Hepatocyte (in vitro differentiated cells): ENCODE measurements at regions not wholly inside any gene's neighbourhood (a gene's known extent, or its start where the extent isn't known, plus 50 kb on each side); places are given as distances from the start of the nearest gene placed in this dataset.

Experiments
- DNase-seq: peaks from one replicate; pipeline ENCODE4 v3.0.0-alpha.2; 2016; ENCODE audit warnings: low spot score
- H2AFZ ChIP-seq: fragments of 200-600 bp; sonication (generic); 2 replicates; pipeline ENCODE4 v1.6.0; 2016; ENCODE audit warnings: antibody characterized with exemption, mild to moderate bottlenecking
- H3K27ac ChIP-seq: fragments of 200-600 bp; sonication (generic); 2 replicates; pipeline ENCODE4 v1.5.1; 2016; ENCODE audit warnings: mild to moderate bottlenecking
- H3K27me3 ChIP-seq: fragments of 200-600 bp; sonication (generic); 2 replicates; pipeline ENCODE4 v1.6.1; 2016
- H3K36me3 ChIP-seq: fragments of 200-600 bp; sonication (generic); replicated peaks from 2 replicates; pipeline ENCODE4 v1.5.1; 2016; ENCODE audit warnings: low read depth; ENCODE audit not compliant: insufficient read depth
- H3K4me1 ChIP-seq: fragments of 200-600 bp; sonication (generic); 2 replicates; pipeline ENCODE4 v1.5.1; 2016; ENCODE audit warnings: mild to moderate bottlenecking, moderate library complexity; ENCODE audit not compliant: insufficient read depth
- H3K4me2 ChIP-seq: fragments of 200-600 bp; sonication (generic); 2 replicates; pipeline ENCODE4 v1.6.0; 2016
- H3K4me3 ChIP-seq: fragments of 200-600 bp; sonication (generic); 2 replicates; pipeline ENCODE4 v1.5.1; 2016; ENCODE audit warnings: mild to moderate bottlenecking
- H3K79me2 ChIP-seq: fragments of 200-600 bp; sonication (generic); 2 replicates; pipeline ENCODE4 v1.6.0; 2017; ENCODE audit warnings: mild to moderate bottlenecking
- H3K9me2 ChIP-seq: fragments of 200-600 bp; sonication (generic); replicated peaks from 2 replicates; pipeline ENCODE4 v1.6.0; 2017; ENCODE audit warnings: mild to moderate bottlenecking; ENCODE audit not compliant: insufficient read depth
- H3K9me3 ChIP-seq: fragments of 200-600 bp; sonication (generic); 2 replicates; pipeline ENCODE4 v1.5.1; 2016; ENCODE audit warnings: low read depth, mild to moderate bottlenecking
- H4K20me1 ChIP-seq: fragments of 200-600 bp; sonication (generic); 2 replicates; pipeline ENCODE4 v1.6.0; 2016; ENCODE audit warnings: mild to moderate bottlenecking; ENCODE audit not compliant: insufficient read depth, poor library complexity, severe bottlenecking
- CTCF ChIP-seq: fragments of 200-600 bp; sonication (generic); IDR thresholded peaks from 2 replicates; pipeline ENCODE4 v1.5.1; 2016; ENCODE audit warnings: antibody characterized with exemption, mild to moderate bottlenecking; ENCODE audit not compliant: poor library complexity
- EZH2 ChIP-seq: fragments of 200-600 bp; sonication (generic); IDR thresholded peaks from 2 replicates; pipeline ENCODE4 v1.6.1; 2016; ENCODE audit warnings: antibody characterized with exemption, mild to moderate bottlenecking, borderline replicate concordance
- EZH2phosphoT487 ChIP-seq: fragments of 200-600 bp; sonication (generic); IDR thresholded peaks from one replicate; pipeline ENCODE4 v1.6.1; 2018; ENCODE audit warnings: antibody characterized with exemption, mild to moderate bottlenecking, low read depth, moderate library complexity; ENCODE audit not compliant: unreplicated experiment, severe bottlenecking
- WGBS: methylation state at CpG from one replicate; pipeline ENCODE4 v1.1.6; 2016; ENCODE audit warnings: low lambda C conversion rate; ENCODE audit errors: missing lambda C conversion rate; 5-methylcytosine and 5-hydroxymethylcytosine counted together

GRCh38 chr14:71395636-71396035, 488.4 kb downstream of the PCNX1 start:
- Histone ChIP-seq H3K4me1 (no peaks in the 10 kb centered on the region), H3K4me3 (no peak overlapping the region), H3K79me2 (peaks cover 87% of the 10 kb centered on the region), H2AFZ (no peak overlapping the region), H3K9me2 (no peaks in the 10 kb centered on the region), H4K20me1 (no peaks in the 10 kb centered on the region), H3K9me3 (no peaks in the 10 kb centered on the region), H3K27ac (no peak overlapping the region), H3K27me3 (no peaks in the 10 kb centered on the region), H3K36me3 (no peaks in the 10 kb centered on the region), H3K4me2 (no peak overlapping the region)
- no peak for TF ChIP-seq CTCF
- TF ChIP-seq EZH2 = no peak
- TF ChIP-seq EZH2phosphoT487 = no peak
- no peak for DNase-seq
- 97% methylated on average over 2 of the region's 2 CpGs for WGBS

- DNase-seq = no peak
- no peaks in the 10 kb centered on the region for H3K4me1 ChIP-seq
- no peak overlapping the region for H3K4me2 ChIP-seq
- H3K36me3 ChIP-seq = no peaks in the 10 kb centered on the region
- H4K20me1 ChIP-seq = no peaks in the 10 kb centered on the region
- no peaks in the 10 kb centered on the region for H3K9me3 ChIP-seq
- peaks cover 85% of the 10 kb centered on the region for H3K79me2 ChIP-seq
- no peak overlapping the region for H3K4me3 ChIP-seq
- no peak for TF ChIP-seq EZH2
- TF ChIP-seq EZH2phosphoT487 = no peak
- TF ChIP-seq CTCF = no peak
- no peak overlapping the region for H2AFZ ChIP-seq
- H3K27ac ChIP-seq = no peak overlapping the region
- 79% methylated on average over 3 of the region's 3 CpGs for WGBS
- no peaks in the 10 kb centered on the region for H3K9me2 ChIP-seq
- H3K27me3 ChIP-seq = no peaks in the 10 kb centered on the region
Measured at GRCh38 chr14:71396050-71396677, 488.9 kb downstream of the PCNX1 start.

GRCh38 chr14:71397371-71397770, 490.1 kb downstream of the PCNX1 start:
- no peaks in the 10 kb centered on the region for H4K20me1 ChIP-seq
- H3K27me3 ChIP-seq = no peaks in the 10 kb centered on the region
- DNase-seq = no peak
- H3K79me2 ChIP-seq = peaks cover 81% of the 10 kb centered on the region
- no peaks in the 10 kb centered on the region for H3K4me1 ChIP-seq
- H3K4me2 ChIP-seq = no peak overlapping the region
- no peak for TF ChIP-seq CTCF
- no peak for TF ChIP-seq EZH2
- no peak for TF ChIP-seq EZH2phosphoT487
- H3K27ac ChIP-seq = no peak overlapping the region
- H3K9me2 ChIP-seq = no peaks in the 10 kb centered on the region
- no peak overlapping the region for H3K4me3 ChIP-seq
- no peaks in the 10 kb centered on the region for H3K9me3 ChIP-seq
- no peak overlapping the region for H2AFZ ChIP-seq
- no peaks in the 10 kb centered on the region for H3K36me3 ChIP-seq

GRCh38 chr14:71398450-71398849, 491.2 kb downstream of the PCNX1 start:
- Histone ChIP-seq H3K4me3 (no peak overlapping the region), H4K20me1 (no peaks in the 10 kb centered on the region), H3K27ac (no peak overlapping the region), H2AFZ (no peak overlapping the region), H3K9me3 (no peaks in the 10 kb centered on the region), H3K4me2 (no peak overlapping the region), H3K79me2 (peaks cover 78% of the 10 kb centered on the region), H3K9me2 (no peaks in the 10 kb centered on the region), H3K4me1 (no peaks in the 10 kb centered on the region), H3K27me3 (no peaks in the 10 kb centered on the region), H3K36me3 (no peaks in the 10 kb centered on the region)
- no peak for DNase-seq
- TF ChIP-seq EZH2 = no peak
- TF ChIP-seq EZH2phosphoT487 = no peak
- TF ChIP-seq CTCF = no peak
- 98% methylated on average over 3 of the region's 3 CpGs for WGBS
